Myocyte (in vitro differentiated cells): ENCODE measurements at regions not wholly inside any gene's neighbourhood (a gene's known extent, or its start where the extent isn't known, plus 50 kb on each side); places are given as distances from the start of the nearest gene placed in this dataset.

Experiments used
- DNase-seq: peaks from one replicate; pipeline ENCODE4 v3.0.0-alpha.2; 2012; ENCODE audit warnings: low read depth

GRCh38 chr10:108275895-108276685, 1111.6 kb upstream of the SORCS1 start:
- no peak for DNase-seq

- no peak for DNase-seq
These were observed 1095.9 kb upstream of the SORCS1 start for GRCh38 chr10:108260383-108260906.

DNA sequence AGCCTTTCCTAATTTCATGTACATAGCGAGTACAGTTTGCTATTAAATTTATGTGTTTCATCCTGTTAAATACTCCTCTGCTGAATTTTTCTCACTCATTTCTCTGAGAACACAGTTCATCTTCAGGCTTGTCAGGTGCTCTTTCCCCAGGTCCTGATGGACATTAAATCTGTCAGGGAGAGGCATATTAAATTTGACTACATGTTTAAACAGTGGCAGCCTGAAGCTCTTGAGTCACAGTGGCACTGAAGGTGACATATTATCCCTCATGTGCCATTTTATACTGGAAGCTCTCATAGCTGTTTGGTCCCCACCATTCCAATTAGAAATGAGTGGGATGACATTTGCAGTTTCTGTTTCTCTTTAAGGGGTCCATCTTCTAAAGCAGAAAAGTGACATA, 1089.6 kb upstream of the SORCS1 start:
- no peak for DNase-seq

GRCh38 chr10:108252771-108253170, 1088.3 kb upstream of the SORCS1 start:
- DNase-seq = no peak

DNA sequence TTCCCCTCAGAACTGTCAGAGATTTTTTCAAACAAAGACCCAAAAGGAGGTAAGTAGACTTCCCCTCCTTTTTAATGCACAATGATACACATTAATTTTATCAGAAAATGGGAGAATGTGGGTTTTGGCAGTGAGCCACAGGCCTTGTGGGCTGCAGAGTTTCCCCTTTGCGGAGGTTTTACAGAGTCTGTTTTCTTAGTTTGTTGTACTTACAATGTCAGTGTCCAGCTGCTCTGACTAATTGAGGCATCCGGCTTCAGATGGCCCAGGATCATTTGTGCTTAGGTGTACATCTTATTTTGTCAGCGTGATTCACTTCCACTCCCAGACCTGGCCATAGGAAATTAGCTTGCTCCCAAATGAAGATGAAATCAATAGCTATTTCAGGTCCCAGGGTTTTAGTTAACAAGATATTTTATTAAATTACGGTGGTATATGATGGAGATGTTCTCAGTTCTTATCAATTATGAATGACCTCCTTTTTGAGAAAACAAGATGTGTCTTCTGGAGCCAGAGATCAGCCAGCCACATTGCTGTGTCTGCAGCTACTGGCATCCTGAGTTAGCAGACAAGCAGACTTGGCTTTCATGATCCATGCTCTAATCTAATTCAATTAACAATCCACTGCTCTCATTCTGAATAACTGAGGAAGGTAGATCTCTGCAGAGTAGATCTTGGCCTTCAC, 1086.6 kb upstream of the SORCS1 start:
- DNase-seq = no peak

DNA sequence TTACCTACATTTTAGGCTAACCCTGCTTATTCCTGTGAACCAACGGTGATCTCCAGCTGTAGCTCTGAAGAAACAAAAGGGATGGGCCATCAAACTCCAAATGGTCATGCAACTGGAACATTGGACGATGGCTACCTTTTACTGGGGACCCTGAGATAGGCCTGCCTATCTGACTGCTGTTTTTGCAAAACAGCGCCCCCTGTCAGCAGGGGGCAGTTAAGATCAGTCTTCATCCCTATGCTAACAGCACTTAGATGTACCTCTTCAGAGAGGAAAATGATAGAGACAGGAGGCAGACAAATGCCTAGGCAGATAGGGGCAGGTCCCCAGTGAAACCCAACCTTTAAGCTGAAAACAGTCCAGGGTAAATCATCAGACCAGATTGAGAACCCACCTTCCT, 1085.4 kb upstream of the SORCS1 start:
- DNase-seq = no peak

GRCh38 chr10:108244443-108245228, 1080.1 kb upstream of the SORCS1 start:
- no peak for DNase-seq

DNA sequence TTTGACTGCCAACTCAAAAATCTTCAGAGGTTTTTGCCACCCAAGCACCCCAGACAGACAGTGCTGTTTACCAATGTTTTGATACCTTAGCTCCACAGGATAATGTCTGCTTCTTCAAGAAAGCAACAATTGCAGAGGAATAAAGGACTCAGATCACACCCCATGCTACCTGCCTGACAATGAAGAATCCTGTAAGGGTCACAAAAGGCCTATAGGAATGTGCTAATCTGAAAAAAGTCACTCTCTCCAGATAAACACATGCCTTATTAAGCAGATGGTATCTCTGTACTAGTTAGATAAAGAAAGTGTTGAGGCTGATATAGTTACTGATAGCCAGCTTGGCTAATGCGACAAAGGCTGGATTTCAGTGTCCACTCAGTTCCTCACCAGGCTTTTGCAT, 1076.7 kb upstream of the SORCS1 start:
- DNase-seq = no peak

DNA sequence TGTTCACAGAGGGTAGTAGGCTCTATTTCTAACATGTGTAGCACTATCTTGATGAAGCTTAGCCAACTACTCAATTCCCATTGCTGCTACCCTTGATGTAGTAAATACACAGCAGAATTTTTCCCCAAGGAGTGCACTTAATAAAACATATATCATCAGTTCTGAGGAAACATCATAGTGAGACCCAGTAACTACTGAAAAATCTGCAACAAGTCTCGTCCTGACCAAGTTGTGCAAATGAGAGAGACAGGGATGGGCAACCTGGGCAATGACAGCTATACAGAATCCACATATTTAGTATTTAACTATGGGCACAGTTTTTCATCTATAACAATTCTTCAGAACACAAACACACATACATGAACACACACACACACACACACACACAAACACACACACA, 1073.8 kb upstream of the SORCS1 start:
- DNase-seq = no peak

DNA sequence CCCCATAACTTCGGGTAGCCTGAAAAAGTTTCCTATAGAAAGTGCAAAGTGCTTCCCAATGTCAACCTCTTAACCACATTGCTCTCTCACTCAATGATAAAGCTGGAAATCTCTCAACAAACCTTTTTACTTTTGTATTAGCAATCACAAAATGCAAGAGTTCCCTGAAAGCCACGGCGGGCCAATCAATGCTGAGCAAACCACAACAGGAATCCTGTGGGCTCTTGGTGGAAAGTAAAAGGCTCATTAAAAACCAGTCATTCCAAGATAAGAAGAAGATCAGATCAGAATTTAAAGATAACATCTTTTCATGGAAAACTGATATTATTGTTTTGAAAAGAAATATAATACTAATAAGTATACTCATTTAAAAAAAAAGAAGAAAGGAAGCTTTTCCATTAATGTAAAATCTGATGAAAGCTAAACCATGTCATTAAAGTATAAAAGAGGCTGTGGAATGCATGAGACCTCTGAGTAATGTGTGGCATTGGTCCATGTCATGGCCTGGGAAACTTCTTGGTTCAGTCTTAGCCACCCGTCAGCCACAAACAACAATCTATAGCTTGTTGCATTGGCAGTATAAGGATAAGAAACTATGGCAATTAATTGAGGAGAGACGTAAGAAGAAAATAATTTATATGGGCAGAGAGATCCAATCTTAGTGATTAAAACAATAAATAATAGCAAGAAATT, 1066.1 kb upstream of the SORCS1 start:
- DNase-seq = no peak

DNA sequence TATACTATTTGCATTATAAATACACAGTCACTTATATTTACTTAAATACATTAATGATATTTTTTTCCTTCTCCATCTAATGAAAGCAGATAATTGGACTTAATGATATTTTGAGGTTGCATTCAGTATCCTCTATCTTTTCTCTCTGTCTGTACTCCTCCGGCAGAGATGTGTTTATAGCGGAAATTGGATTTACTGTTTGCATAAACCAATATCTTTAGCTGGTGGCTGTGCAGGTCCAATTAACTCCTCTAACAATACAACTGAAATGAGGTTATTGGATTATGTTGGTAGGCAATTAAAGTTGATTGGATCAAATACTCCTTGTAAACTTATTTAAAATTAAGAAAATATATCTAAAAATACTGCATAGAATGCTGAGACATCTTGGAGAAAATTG, 1044.2 kb upstream of the SORCS1 start:
- no peak for DNase-seq

GRCh38 chr10:108208038-108208437, 1043.5 kb upstream of the SORCS1 start:
- DNase-seq = no peak

DNA sequence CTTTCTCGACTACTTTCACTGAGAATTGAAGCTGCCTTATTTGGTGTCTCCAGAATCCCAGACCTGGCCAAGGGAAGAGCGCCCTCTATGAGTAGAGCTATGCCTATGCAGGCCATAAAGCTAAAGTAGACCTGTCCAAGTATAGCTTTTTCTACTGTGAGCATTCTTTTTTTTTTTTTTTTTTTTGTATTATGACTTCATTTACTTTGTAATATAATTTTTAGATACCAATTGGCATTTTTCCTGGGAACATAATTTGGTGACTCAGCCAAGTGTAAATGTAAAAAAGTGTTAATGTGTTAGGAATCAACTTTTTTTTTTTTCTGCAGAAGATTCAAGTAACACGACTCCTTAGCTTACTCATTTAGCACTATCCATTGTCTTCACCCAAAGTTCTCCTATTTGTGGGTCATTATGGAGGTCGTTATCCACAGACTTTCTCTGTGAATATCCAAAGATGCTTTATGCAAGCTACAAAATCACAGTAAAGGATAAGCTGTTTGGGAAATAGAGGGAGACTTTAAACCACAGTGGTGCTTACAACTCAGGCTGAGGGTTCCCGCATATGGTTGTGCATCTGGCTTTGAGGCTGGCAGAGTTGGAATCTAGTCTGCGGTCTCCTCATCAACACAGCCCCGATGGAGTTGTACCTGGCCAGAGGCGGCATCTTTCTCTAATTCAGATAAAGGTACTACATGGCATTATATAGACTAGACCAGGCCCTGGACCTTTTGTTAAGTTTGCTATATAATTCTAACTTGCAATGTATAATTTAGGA, 1040.2 kb upstream of the SORCS1 start:
- DNase-seq = no peak

GRCh38 chr10:108203905-108204527, 1039.5 kb upstream of the SORCS1 start:
- no peak for DNase-seq

DNA sequence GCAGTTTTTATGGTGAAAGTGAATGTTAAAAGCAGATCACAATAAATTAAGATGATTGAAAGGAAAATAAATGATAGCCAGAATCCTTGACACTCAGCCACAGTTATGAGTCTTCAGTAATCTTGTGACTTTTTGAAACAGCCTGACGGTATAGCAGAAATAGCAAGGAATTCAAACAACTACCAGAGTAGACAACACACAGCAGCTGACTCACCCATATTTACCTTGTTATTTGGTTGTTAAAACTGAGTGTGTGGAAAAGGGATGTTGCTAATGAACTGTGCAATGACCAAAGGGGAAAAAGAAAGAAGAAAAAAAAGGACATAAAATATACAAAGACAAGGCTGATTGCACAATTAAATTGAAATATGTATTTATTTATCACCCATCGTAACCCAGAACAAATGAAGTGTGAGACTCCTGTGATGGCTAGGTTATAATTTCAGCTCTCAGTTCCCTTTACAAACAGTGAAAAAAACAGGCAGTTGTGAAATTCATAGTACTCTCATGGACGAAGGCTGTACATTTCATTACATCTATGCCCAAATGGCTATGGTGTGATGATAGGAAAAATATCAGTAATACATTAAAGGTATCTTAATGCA, 1023.0 kb upstream of the SORCS1 start:
- DNase-seq = no peak

DNA sequence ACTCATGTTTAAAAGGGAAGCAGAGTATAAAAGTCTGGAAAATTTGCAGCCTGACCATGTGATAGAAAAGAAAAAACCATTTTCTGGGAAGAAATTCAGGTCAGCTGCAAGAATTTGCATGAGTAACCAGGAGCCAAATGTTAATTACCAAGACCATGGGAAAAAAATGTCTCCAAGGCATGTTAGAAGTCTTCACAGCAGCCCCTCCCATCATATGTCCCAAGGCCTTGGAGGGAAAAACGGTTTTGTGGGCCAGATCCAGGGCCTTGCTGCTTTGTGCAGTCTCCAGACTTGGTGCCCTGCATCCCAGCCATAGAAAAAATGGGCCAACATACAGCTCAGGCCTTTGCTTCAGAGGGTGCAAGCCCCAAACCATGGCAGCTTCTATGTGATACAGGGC, 1019.6 kb upstream of the SORCS1 start:
- no peak for DNase-seq

DNA sequence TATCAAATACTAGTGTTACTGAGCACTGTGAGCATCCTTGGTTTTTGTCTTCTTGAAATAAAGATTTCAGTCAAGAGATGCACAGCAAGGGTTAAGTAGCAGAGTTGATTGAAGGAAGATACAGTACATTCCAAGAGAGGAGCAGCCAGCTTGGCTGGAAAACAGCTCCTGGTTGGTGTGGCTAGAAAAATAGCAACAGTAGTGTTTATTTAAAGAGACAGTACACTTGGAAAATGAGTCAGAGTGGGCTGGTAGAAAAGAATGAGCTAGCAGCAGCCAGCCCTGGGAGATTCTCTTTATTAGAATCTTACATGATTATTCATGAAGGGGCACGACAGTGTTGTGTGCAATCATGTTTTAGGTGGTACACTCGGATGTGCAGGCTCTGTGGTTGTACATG, 1016.4 kb upstream of the SORCS1 start:
- no peak for DNase-seq

- DNase-seq = no peak
These were observed 1005.3 kb upstream of the SORCS1 start for GRCh38 chr10:108169846-108170245.

- DNase-seq = no peak
These were observed 1003.3 kb upstream of the SORCS1 start for GRCh38 chr10:108167766-108168165.

DNA sequence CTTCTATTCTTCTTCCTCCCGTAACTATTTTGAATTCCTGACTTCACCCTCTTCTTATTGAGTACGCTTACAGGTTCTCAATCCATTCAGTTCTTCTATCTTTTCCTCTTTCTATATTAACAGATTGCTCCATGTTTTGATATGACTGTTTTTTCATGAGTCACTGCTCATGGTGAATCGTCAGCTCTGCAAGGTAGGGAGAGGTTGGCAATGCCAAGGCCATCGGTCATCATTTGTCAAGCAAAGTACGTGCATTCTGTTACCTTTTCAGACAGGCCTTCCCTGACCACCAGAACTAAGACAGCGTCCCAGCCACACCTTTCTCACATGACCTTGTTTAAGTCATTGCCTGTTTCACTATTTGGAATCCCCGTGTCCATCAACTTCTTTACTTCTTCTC, 1001.9 kb upstream of the SORCS1 start:
- no peak for DNase-seq
